Smooth muscle cell (in vitro differentiated cells): ENCODE measurements at regions not wholly inside any gene's neighbourhood (a gene's known extent, or its start where the extent isn't known, plus 50 kb on each side); places are given as distances from the start of the nearest gene placed in this dataset.
"Not testable (repeated sequence)": the region's sequence is repeated elsewhere in the genome, so short reads cannot be mapped to it uniquely, and the experiment has no call there.

Experiments
- DNase-seq: peaks from one replicate; lab custom pipeline; 2025; ENCODE audit not compliant: unreplicated experiment; lab: John Stamatoyannopoulos, UW
- H2AFZ ChIP-seq: fragments of 200-600 bp; sonication (generic); 2 replicates; pipeline ENCODE4 v1.6.0; 2016; ENCODE audit warnings: antibody characterized with exemption, low read depth, mild to moderate bottlenecking
- H3F3A ChIP-seq: fragments of 200-600 bp; sonication (generic); 2 replicates; pipeline ENCODE4 v1.6.0; 2017; ENCODE audit warnings: antibody characterized with exemption, low read depth
- H3K27ac ChIP-seq: fragments of 200-600 bp; sonication (generic); 2 replicates; pipeline ENCODE4 v1.5.1; 2016; ENCODE audit warnings: low read depth, mild to moderate bottlenecking
- H3K27me3 ChIP-seq: fragments of 200-600 bp; sonication (generic); 2 replicates; pipeline ENCODE4 v1.6.1; 2016; ENCODE audit warnings: low read depth, mild to moderate bottlenecking
- H3K36me3 ChIP-seq: fragments of 200-600 bp; sonication (generic); 2 replicates; pipeline ENCODE4 v1.5.1; 2016; ENCODE audit warnings: low read depth
- H3K4me1 ChIP-seq: fragments of 200-600 bp; sonication (generic); 2 replicates; pipeline ENCODE4 v1.5.1; 2016; ENCODE audit warnings: low read depth
- H3K4me2 ChIP-seq: fragments of 200-600 bp; sonication (generic); 2 replicates; pipeline ENCODE4 v1.6.0; 2016; ENCODE audit warnings: mild to moderate bottlenecking
- H3K4me3 ChIP-seq: fragments of 200-600 bp; sonication (generic); 2 replicates; pipeline ENCODE4 v1.5.1; 2016; ENCODE audit warnings: mild to moderate bottlenecking
- H3K79me2 ChIP-seq: fragments of 200-600 bp; sonication (generic); 2 replicates; pipeline ENCODE4 v1.6.0; 2016; ENCODE audit warnings: low read depth, mild to moderate bottlenecking
- H3K9ac ChIP-seq: fragments of 200-600 bp; sonication (generic); 2 replicates; pipeline ENCODE4 v1.6.0; 2016; ENCODE audit warnings: low read depth
- H3K9me3 ChIP-seq: fragments of 200-600 bp; sonication (generic); replicated peaks from 2 replicates; pipeline ENCODE4 v1.5.1; 2016; ENCODE audit warnings: low read depth
- H4K20me1 ChIP-seq: fragments of 200-600 bp; sonication (generic); 2 replicates; pipeline ENCODE4 v1.6.0; 2016; ENCODE audit warnings: low read depth
- CTCF ChIP-seq: fragments of 200-600 bp; sonication (generic); IDR thresholded peaks from 2 replicates; pipeline ENCODE4 v1.5.1; 2017; ENCODE audit warnings: borderline replicate concordance, mild to moderate bottlenecking, antibody characterized with exemption; ENCODE audit not compliant: insufficient read depth, poor library complexity, severe bottlenecking
- WGBS: methylation state at CpG from one replicate; pipeline ENCODE4 v1.1.7; 2016; ENCODE audit warnings: low lambda C conversion rate; 5-methylcytosine and 5-hydroxymethylcytosine counted together

GRCh38 chr12:85625467-85625866 lies 210.7 kb downstream of the RASSF9 start:
- TF ChIP-seq CTCF = no peak
- Histone ChIP-seq H3K27ac (peak overlapping the region; percentile 63), H3F3A (no peaks in the 10 kb centered on the region), H3K9ac (no peak overlapping the region), H4K20me1 (no peaks in the 10 kb centered on the region), H3K79me2 (no peaks in the 10 kb centered on the region), H3K4me3 (no peak overlapping the region), H3K9me3 (no peaks in the 10 kb centered on the region), H3K27me3 (no peaks in the 10 kb centered on the region), H3K4me1 (peaks cover 4% of the 10 kb centered on the region), H2AFZ (no peak overlapping the region), H3K36me3 (no peaks in the 10 kb centered on the region), H3K4me2 (no peak overlapping the region)
- 44% methylated on average over 2 of the region's 2 CpGs for WGBS
- no peak for DNase-seq

- H3F3A ChIP-seq = no peaks in the 10 kb centered on the region
- no peaks in the 10 kb centered on the region for H4K20me1 ChIP-seq
- no peaks in the 10 kb centered on the region for H3K27me3 ChIP-seq
- no peaks in the 10 kb centered on the region for H3K4me1 ChIP-seq
- DNase-seq = no peak
- no peak overlapping the region for H3K4me3 ChIP-seq
- H3K4me2 ChIP-seq = peak overlapping the region; percentile 45
- no peaks in the 10 kb centered on the region for H3K79me2 ChIP-seq
- WGBS = 84% methylated on average over 1 of the region's 1 CpG
- TF ChIP-seq CTCF = no peak
- no peaks in the 10 kb centered on the region for H3K9me3 ChIP-seq
- H3K9ac ChIP-seq = no peak overlapping the region
- H3K36me3 ChIP-seq = no peaks in the 10 kb centered on the region
- peak overlapping the region; percentile 63 for H3K27ac ChIP-seq
- H2AFZ ChIP-seq = no peak overlapping the region
These were observed 210.0 kb downstream of the RASSF9 start for GRCh38 chr12:85626001-85626783.

- no peak for TF ChIP-seq CTCF
- no peak overlapping the region for H3K4me3 ChIP-seq
- H3K27ac ChIP-seq = peak overlapping the region; percentile 63
- no peak overlapping the region for H2AFZ ChIP-seq
- peak overlapping the region; percentile 45 for H3K4me2 ChIP-seq
- H3F3A ChIP-seq = no peaks in the 10 kb centered on the region
- no peaks in the 10 kb centered on the region for H3K27me3 ChIP-seq
- WGBS = 52% methylated on average over 1 of the region's 1 CpG
- no peaks in the 10 kb centered on the region for H3K79me2 ChIP-seq
- H3K36me3 ChIP-seq = no peaks in the 10 kb centered on the region
- no peaks in the 10 kb centered on the region for H4K20me1 ChIP-seq
- no peak overlapping the region for H3K9ac ChIP-seq
- DNase-seq = no peak
- H3K9me3 ChIP-seq = no peaks in the 10 kb centered on the region
- H3K4me1 ChIP-seq = no peaks in the 10 kb centered on the region
These were observed 209.4 kb downstream of the RASSF9 start for GRCh38 chr12:85626784-85627171.

- no peaks in the 10 kb centered on the region for H3K9me3 ChIP-seq
- no peak overlapping the region for H3K4me2 ChIP-seq
- no peak overlapping the region for H3K9ac ChIP-seq
- WGBS = 79% methylated on average over 2 of the region's 2 CpGs
- no peaks in the 10 kb centered on the region for H3K27me3 ChIP-seq
- H2AFZ ChIP-seq = no peak overlapping the region
- H4K20me1 ChIP-seq = no peaks in the 10 kb centered on the region
- H3K36me3 ChIP-seq = no peaks in the 10 kb centered on the region
- no peaks in the 10 kb centered on the region for H3F3A ChIP-seq
- no peak overlapping the region for H3K27ac ChIP-seq
- TF ChIP-seq CTCF = no peak
- DNase-seq = no peak
- no peak overlapping the region for H3K4me3 ChIP-seq
- no peaks in the 10 kb centered on the region for H3K79me2 ChIP-seq
- no peaks in the 10 kb centered on the region for H3K4me1 ChIP-seq
These were observed 208.6 kb downstream of the RASSF9 start for GRCh38 chr12:85627584-85627983.

- DNase-seq, H3K4me3 ChIP-seq, H3K4me1 ChIP-seq, H3K9ac ChIP-seq, H3K27ac ChIP-seq, H3K9me3 ChIP-seq, H3F3A ChIP-seq, H3K36me3 ChIP-seq, H3K4me2 ChIP-seq, H4K20me1 ChIP-seq, H3K27me3 ChIP-seq, H2AFZ ChIP-seq, H3K79me2 ChIP-seq: not testable (repeated sequence)
- 94% methylated on average over 2 of the region's 2 CpGs for WGBS
These were observed 207.6 kb downstream of the RASSF9 start for GRCh38 chr12:85628562-85628961.
